Stimulated activated CD4-positive, alpha-beta T cell treated with anti-CD3 and anti-CD28 coated beads, Interleukin-2, amount 100 ng/mL, for 24 hours (primary cell): ENCODE measurements at regions not wholly inside any gene's neighbourhood (a gene's known extent, or its start where the extent isn't known, plus 50 kb on each side); places are given as distances from the start of the nearest gene placed in this dataset.
"Not testable (repeated sequence)": the region's sequence is repeated elsewhere in the genome, so short reads cannot be mapped to it uniquely, and the experiment has no call there.

ENCODE experiments used
- DNase-seq, 2 donors: peaks; one replicate each; pipeline ENCODE4 v3.0.0-alpha.2; 2020

- no peak for DNase-seq
These were observed 541.2 kb upstream of the CDH5 start for GRCh38 chr16:65825191-65825856.

DNA sequence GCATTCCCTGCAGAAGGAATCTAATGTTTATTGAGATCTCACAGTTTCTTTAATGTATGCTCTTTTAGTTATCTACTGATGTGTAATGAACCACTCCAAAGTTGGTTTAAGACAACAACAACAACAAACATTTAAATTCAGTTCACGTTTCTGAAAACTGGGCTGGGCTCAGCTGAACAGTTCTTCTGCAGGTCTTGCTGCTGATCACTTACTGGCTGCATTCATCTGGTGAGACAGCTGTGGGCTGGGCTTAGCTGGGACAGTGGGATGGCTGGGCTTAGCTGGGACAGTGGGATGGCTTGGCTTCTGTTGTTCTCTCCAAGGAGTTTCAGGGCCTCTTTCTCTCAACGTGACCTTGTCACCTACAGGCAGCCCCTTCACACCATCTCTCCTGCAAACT lies 544.3 kb upstream of the CDH5 start:
- DNase-seq, result no peak

DNA sequence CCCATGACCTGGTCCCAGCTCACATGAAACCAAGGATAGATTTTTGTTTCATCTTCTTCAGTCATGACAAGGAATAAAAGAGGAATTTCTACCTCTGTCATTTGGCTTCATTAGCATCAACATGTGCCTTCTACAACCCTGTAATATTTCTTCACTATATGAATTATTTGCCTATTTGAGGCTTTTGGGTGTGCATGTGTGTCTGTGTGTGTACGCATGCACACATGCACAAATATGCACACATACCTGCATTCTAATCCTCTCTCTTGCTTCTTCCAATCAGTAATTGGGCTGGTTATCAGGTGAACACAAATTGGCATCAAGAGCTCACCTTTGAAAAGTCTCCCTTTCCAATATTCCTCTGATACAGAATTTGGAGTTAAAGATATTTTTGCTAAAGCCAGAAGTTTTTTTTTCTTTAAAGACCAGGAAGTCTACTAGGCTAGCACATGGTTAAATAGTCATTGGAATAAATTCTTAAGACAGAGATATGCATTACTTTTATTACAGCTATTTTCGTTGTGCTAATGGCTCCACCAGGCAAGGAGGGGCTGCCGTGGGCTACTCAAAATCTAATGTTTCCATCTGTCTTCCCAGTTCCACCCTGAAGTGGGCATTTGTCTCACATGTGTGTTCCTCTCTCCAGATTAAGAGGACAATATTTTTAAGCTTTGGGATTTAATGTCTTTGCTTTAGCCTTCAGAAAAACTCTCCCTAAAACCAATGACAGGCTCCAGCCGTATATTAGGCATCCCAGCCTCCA lies 547.2 kb upstream of the CDH5 start:
- no peak for DNase-seq

DNA sequence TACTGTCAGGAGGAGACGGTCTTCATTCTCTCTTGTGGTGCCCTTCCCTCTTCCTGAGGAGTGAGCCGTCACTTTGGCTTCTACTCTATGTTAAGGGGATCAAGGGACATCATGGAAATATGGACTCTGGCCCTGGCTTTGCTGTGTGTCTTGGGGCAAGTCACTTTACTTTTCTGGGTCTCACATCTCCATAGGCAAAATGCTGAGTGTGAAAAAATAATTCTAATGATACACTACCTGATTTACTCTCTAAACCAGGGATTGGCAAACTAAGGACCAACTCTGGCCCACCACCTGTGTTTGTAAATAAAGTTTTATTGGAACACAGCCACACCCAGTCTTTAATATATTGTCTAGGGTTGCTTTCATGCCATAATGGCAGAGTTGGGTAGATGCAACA lies 548.7 kb upstream of the CDH5 start:
- no peak for DNase-seq

- no peak for DNase-seq
These were observed 549.4 kb upstream of the CDH5 start for GRCh38 chr16:65817066-65817465.

- DNase-seq, result no peak
These were observed 549.9 kb upstream of the CDH5 start for GRCh38 chr16:65816556-65816955.

DNA sequence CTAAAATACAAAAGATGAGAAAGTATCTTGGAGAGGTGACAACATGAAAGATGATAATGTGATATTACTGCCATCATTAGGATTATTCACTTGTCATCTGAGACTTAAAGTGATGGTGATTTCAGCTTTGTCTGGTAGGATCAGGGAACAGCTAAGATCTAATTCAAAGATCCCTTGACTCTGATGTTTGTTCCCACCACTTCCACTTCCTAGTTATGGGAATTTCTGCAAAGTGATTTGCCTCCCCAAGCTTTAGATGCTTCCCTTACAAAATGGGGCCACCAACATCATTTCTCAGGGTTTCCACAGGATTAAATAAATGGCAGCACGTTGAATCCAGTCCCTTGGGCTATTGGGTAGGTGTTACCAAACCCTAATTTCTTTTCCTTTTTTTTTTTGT lies 550.8 kb upstream of the CDH5 start:
- no peak for DNase-seq

- not testable (repeated sequence) for DNase-seq
These were observed 552.6 kb upstream of the CDH5 start for GRCh38 chr16:65813879-65814278.

DNA sequence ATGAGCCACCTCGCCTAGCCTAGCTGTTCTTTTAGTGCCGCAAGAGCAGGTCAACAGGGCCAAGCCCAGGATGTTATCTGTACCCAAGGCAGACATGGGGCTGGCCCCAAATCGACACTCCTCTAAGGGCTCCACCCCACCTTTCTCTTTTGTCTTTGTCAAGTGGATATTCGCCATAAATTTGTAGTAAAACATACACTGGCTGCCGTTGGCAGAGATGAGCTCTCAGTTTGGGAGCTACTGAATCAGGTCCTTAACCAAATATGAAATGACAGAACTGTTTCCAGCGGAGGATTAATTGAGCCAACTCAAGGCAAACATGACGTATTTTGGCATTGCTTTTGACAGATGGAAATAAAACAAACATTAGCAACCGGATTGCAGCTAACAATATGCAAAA lies 556.9 kb upstream of the CDH5 start:
- DNase-seq, result no peak

DNA sequence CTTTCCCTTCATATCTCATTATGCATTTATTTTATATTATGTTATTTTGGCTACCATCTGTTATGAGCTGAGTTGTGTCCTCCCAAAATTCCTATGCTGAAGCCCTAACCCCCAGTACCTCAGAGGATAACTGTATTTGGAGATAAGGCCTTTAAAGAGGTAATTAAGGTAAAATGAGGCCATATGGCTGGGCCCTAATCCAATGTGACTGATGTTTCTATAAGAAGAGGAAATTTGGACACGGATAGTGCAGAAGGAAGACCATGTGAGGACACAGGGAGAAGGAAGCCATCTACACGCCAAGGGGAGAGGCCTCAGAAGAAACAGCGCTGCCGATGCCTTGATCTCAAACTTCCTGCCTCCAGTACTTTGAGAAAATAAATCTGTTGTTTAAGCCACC lies 557.7 kb upstream of the CDH5 start:
- no peak for DNase-seq

DNA sequence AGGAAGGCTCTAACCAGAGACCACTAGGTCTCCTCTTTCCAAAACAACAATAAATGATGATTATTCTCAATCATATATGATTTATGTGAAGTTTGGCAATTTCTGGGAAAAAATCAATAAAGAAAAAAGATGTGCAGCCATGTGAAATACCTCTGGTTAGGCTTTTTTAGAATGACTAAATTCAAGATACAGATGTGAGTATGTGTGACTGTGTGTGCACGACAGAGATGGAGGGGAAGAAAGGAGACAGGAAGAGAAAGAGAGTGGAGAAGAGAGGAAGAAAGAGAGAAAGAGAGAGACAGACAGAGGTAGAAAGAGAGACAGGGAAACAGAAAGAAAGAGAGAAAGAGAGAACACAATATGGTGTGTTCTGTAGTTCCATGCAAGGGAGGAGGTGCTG lies 558.6 kb upstream of the CDH5 start:
- no peak for DNase-seq

GRCh38 chr16:65805704-65806103 lies 560.8 kb upstream of the CDH5 start:
- DNase-seq, result not testable (repeated sequence)

GRCh38 chr16:65796481-65796880 lies 570.0 kb upstream of the CDH5 start:
- DNase-seq, result no peak

DNA sequence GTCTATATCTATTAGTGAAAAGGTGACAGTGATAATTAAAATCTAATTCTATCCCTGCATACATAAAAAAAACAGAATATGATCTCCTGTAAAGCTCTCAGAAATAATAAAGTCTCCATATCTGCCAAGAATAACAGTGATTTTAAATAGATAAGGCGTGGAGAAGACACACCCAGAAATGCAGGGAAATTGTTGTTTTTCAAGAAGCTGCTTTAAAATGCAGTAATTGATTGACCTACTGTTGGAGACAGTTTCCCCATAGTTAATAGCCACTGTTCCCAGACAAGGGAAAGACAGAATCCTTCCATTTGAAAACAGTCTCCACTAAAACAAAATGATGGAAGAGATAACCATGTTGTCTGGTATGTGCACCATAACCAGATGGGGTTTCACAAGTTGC lies 571.5 kb upstream of the CDH5 start:
- no peak for DNase-seq

DNA sequence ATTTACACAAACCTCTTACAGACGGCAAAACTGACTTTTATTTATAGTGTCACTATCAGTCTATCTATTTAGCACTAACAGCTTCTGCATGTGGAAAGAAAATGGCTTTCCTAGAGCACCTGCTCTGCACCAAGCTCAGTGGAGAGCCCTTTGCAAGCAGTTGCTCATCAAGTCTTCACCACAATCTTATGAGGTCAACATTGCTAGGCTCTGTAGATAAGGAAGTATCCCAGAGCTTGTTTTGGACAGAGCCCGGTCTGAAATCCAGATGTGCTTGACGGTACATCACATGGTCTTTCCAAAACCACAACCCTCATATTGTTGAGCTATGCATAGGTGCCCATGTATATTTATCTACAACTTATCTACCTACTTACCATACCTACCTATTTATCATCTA lies 572.7 kb upstream of the CDH5 start:
- no peak for DNase-seq

DNA sequence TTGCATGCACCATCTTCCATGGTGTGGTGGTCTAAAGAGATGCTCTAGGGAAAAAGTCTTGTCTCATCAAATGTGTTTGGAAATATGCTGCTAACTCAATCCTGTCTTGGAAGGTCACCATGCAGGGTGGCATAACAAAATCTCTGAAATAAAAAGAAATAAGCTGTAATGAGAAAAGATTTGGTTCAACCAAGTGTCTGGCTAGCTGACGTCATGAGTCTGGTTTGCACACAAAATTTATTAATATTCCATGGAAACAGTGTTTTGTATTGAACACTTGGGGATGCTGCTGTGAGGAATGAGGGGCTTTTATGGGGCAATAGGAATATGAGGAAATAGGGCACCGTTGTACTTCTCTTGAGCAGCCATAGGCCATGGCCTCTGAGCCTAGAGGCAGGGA lies 575.7 kb upstream of the CDH5 start:
- DNase-seq, result no peak

DNA sequence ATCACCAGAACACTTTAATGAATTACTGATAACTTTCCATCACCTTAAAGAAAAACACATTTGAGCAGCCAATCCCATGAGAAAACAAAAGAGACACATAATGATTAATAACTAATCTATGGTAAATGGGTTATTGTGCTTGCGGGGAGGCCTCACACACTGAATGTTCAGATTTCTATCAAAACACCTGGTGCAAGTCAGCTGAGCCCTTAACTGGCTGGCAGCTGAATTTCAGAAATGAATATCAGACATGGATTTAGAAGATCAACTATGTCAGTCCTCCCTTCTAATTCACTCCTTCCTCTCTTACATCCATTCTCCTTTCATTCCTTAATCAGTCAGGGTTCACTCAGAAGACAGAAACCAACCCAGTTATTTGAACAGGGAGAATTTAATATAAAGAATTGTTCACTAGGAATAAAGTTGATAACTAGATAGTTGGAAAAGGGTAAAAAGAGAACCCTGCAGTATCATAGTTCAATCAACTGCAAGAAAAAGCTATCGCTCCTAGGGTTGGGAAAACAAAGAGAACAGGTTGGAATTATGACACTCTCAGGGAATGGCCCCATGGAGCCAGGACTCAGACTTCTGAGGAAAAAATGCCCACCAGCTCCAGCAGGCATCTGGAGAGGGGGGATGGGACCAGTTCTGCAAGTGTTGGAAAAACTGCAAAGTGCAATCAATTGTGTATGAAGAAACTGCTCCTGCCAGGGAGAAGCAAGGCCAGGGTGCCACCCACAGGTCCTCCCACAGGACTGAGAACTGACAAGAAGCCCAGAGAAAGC lies 577.1 kb upstream of the CDH5 start:
- DNase-seq, result no peak

GRCh38 chr16:65788434-65789140 lies 577.9 kb upstream of the CDH5 start:
- no peak for DNase-seq

DNA sequence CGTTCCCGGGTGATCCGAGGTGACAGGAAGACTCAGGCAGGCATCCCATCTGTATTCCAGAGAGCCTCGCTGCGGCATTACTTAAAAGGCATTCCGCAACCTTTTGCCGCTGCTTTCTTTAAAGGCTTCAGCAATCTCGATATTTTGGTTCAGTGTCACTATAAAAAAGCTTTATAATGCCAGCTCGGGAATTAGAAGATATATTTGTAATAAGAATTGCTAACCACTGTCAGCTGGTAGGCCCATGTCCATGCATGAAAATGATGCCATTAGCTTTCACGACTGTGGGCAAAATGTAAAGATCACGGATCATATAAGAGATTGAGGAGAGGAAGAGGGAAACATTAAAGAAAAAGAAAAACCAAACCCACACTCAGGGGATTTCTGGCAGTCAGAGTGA lies 578.6 kb upstream of the CDH5 start:
- no peak for DNase-seq

- no peak for DNase-seq
These were observed 579.6 kb upstream of the CDH5 start for GRCh38 chr16:65786916-65787315.

- DNase-seq, result no peak
These were observed 582.6 kb upstream of the CDH5 start for GRCh38 chr16:65783709-65784474.
